ENCODE measurements at regions not wholly inside any gene's neighbourhood (a gene's known extent, or its start where the extent isn't known, plus 50 kb on each side); places are given as distances from the start of the nearest gene placed in this dataset.
A peak's percentile ranks its signal among the peaks of the same experiment; 100 is the strongest.
"Not testable (repeated sequence)": the region's sequence is repeated elsewhere in the genome, so short reads cannot be mapped to it uniquely, and the experiment has no call there.

GRCh38 chr15:24764375-24765171, 89.0 kb downstream of the NPAP1 start:
- no peak overlapping the region for H2AFZ ChIP-seq (ENCODE audit: low read length, unreplicated experiment)
- H3K36me3 ChIP-seq (ENCODE audit: insufficient read depth, low read length): no peaks in the 10 kb centered on the region
- H3K79me2 ChIP-seq (ENCODE audit: control insufficient read depth, insufficient read depth, low read length, unreplicated experiment): no peaks in the 10 kb centered on the region
- H3K4me3 ChIP-seq (ENCODE audit: low read depth, low read length): no peak overlapping the region
- no peaks in the 10 kb centered on the region for H3K27me3 ChIP-seq (ENCODE audit: insufficient read depth, low read length)
- H3K27ac ChIP-seq (ENCODE audit: low read depth, low read length): no peak overlapping the region
- H3K4me1 ChIP-seq (ENCODE audit: control insufficient read depth, insufficient read depth, low read length, unreplicated experiment): no peaks in the 10 kb centered on the region

- Histone ChIP-seq H2AFZ (ENCODE audit: low read length, unreplicated experiment) (no peak overlapping the region), H3K27me3 (ENCODE audit: insufficient read depth, low read length) (no peaks in the 10 kb centered on the region), H3K27ac (ENCODE audit: low read depth, low read length) (no peak overlapping the region), H3K36me3 (ENCODE audit: insufficient read depth, low read length) (no peaks in the 10 kb centered on the region), H3K4me1 (ENCODE audit: control insufficient read depth, insufficient read depth, low read length, unreplicated experiment) (no peaks in the 10 kb centered on the region), H3K4me3 (ENCODE audit: low read depth, low read length) (no peak overlapping the region), H3K79me2 (ENCODE audit: control insufficient read depth, insufficient read depth, low read length, unreplicated experiment) (no peaks in the 10 kb centered on the region)
Measured at GRCh38 chr15:24766511-24767133, 91.0 kb downstream of the NPAP1 start.

- Histone ChIP-seq H3K4me3 (ENCODE audit: low read depth, low read length) (peak overlapping the region; percentile 69; the same call in 1 of the 2 replicates), H3K4me1 (ENCODE audit: control insufficient read depth, insufficient read depth, low read length, unreplicated experiment) (no peaks in the 10 kb centered on the region), H3K79me2 (ENCODE audit: control insufficient read depth, insufficient read depth, low read length, unreplicated experiment) (no peaks in the 10 kb centered on the region), H3K27ac (ENCODE audit: low read depth, low read length) (no peak overlapping the region), H2AFZ (ENCODE audit: low read length, unreplicated experiment) (no peak overlapping the region), H3K36me3 (ENCODE audit: insufficient read depth, low read length) (no peaks in the 10 kb centered on the region), H3K27me3 (ENCODE audit: insufficient read depth, low read length) (no peaks in the 10 kb centered on the region)
Measured at GRCh38 chr15:24772266-24772665, 96.7 kb downstream of the NPAP1 start.

GRCh38 chr15:24772686-24773373, 97.3 kb downstream of the NPAP1 start:
- Histone ChIP-seq H3K27ac (ENCODE audit: low read depth, low read length) (no peak overlapping the region), H3K4me3 (ENCODE audit: low read depth, low read length) (peak overlapping the region; percentile 69), H3K79me2 (ENCODE audit: control insufficient read depth, insufficient read depth, low read length, unreplicated experiment) (no peaks in the 10 kb centered on the region), H3K36me3 (ENCODE audit: insufficient read depth, low read length) (no peaks in the 10 kb centered on the region), H2AFZ (ENCODE audit: low read length, unreplicated experiment) (peak overlapping the region; percentile 75), H3K4me1 (ENCODE audit: control insufficient read depth, insufficient read depth, low read length, unreplicated experiment) (no peaks in the 10 kb centered on the region), H3K27me3 (ENCODE audit: insufficient read depth, low read length) (no peaks in the 10 kb centered on the region)

DNA sequence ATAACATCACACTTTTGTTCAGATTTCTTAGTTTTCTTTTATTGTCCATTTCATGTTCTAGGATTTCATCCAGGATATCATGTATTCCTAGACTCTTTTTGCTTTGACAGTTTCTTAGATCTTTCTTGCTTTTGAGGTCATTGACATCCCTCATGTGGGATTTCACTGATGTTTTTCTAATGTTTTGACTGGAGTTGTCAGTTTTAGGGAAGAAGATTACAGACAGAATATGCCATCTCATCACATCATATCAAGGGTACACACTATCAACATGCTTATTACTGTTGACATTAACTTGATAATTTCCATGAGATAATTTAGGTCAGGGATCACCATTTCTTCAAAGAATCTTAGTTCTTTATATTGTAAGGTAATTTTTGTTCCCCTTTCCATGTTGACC, 101.7 kb downstream of the NPAP1 start:
- Histone ChIP-seq H3K36me3 (ENCODE audit: insufficient read depth, low read length) (no peaks in the 10 kb centered on the region), H3K27ac (ENCODE audit: low read depth, low read length) (no peak overlapping the region), H3K27me3 (ENCODE audit: insufficient read depth, low read length) (no peaks in the 10 kb centered on the region), H3K79me2 (ENCODE audit: control insufficient read depth, insufficient read depth, low read length, unreplicated experiment) (no peaks in the 10 kb centered on the region), H2AFZ (ENCODE audit: low read length, unreplicated experiment) (no peak overlapping the region), H3K4me3 (ENCODE audit: low read depth, low read length) (no peak overlapping the region), H3K4me1 (ENCODE audit: control insufficient read depth, insufficient read depth, low read length, unreplicated experiment) (no peaks in the 10 kb centered on the region)

GRCh38 chr15:24784506-24784905, 108.9 kb downstream of the NPAP1 start:
- no peaks in the 10 kb centered on the region for H3K4me1 ChIP-seq (ENCODE audit: control insufficient read depth, insufficient read depth, low read length, unreplicated experiment)
- no peak overlapping the region for H3K27ac ChIP-seq (ENCODE audit: low read depth, low read length)
- H3K27me3 ChIP-seq (ENCODE audit: insufficient read depth, low read length): no peaks in the 10 kb centered on the region
- H3K36me3 ChIP-seq (ENCODE audit: insufficient read depth, low read length): no peaks in the 10 kb centered on the region
- H3K79me2 ChIP-seq (ENCODE audit: control insufficient read depth, insufficient read depth, low read length, unreplicated experiment): no peaks in the 10 kb centered on the region
- no peak overlapping the region for H2AFZ ChIP-seq (ENCODE audit: low read length, unreplicated experiment)
- H3K4me3 ChIP-seq (ENCODE audit: low read depth, low read length): no peak overlapping the region

DNA sequence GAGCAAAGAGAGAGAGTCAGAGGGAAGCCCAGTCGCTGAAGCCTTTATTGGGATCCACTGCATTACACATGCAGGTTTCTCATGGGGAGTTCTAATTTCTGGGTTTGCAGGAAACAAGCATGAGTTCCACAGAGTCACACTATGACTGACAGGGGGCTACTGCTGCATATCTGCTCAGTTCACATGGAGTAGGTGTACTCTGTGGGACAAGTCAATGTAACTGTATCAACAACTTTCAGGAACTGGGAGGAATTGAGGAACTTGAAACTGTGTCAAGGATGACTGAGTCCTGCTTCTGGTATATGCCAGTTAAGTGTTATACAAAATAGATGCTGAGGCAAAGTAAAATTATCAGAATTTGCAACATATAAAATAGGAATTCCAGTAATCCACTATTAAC, 110.8 kb downstream of the NPAP1 start:
- H3K4me3 ChIP-seq (ENCODE audit: low read depth, low read length): no peak overlapping the region
- H3K4me1 ChIP-seq (ENCODE audit: control insufficient read depth, insufficient read depth, low read length, unreplicated experiment): no peaks in the 10 kb centered on the region
- H3K36me3 ChIP-seq (ENCODE audit: insufficient read depth, low read length): no peaks in the 10 kb centered on the region
- no peaks in the 10 kb centered on the region for H3K79me2 ChIP-seq (ENCODE audit: control insufficient read depth, insufficient read depth, low read length, unreplicated experiment)
- no peak overlapping the region for H2AFZ ChIP-seq (ENCODE audit: low read length, unreplicated experiment)
- no peak overlapping the region for H3K27ac ChIP-seq (ENCODE audit: low read depth, low read length)
- no peaks in the 10 kb centered on the region for H3K27me3 ChIP-seq (ENCODE audit: insufficient read depth, low read length)

GRCh38 chr15:24802624-24803023, 127.0 kb downstream of the NPAP1 start:
- H3K79me2 ChIP-seq (ENCODE audit: control insufficient read depth, insufficient read depth, low read length, unreplicated experiment); H3K36me3 ChIP-seq (ENCODE audit: insufficient read depth, low read length); H3K27me3 ChIP-seq (ENCODE audit: insufficient read depth, low read length); H3K4me1 ChIP-seq (ENCODE audit: control insufficient read depth, insufficient read depth, low read length, unreplicated experiment); H2AFZ ChIP-seq (ENCODE audit: low read length, unreplicated experiment); H3K4me3 ChIP-seq (ENCODE audit: low read depth, low read length); H3K27ac ChIP-seq (ENCODE audit: low read depth, low read length): not testable (repeated sequence)

DNA sequence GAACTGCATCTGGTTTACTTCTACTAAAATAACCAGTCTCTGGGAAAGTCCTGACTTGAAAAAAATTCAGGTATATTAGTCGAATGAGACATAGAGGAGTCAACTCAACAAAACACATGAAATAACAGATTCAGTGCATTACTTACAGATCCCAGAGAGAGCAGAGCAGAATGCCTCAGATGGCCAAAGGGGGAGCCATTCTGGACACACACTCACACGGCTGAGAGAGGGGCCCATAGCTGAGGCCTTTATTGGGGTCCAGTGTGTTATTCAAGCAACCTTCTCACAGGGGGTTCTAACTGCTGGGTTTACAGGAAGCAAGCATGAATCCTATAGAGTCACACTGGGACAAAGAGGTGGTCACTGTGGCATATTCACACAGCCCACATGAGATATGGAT, 135.1 kb upstream of the SNRPN start:
- Histone ChIP-seq H3K27ac (ENCODE audit: low read depth, low read length) (no peak overlapping the region), H3K4me1 (ENCODE audit: control insufficient read depth, insufficient read depth, low read length, unreplicated experiment) (no peaks in the 10 kb centered on the region), H3K4me3 (ENCODE audit: low read depth, low read length) (no peak overlapping the region), H3K36me3 (ENCODE audit: insufficient read depth, low read length) (no peaks in the 10 kb centered on the region), H3K79me2 (ENCODE audit: control insufficient read depth, insufficient read depth, low read length, unreplicated experiment) (no peaks in the 10 kb centered on the region), H2AFZ (ENCODE audit: low read length, unreplicated experiment) (no peak overlapping the region), H3K27me3 (ENCODE audit: insufficient read depth, low read length) (no peaks in the 10 kb centered on the region)

DNA sequence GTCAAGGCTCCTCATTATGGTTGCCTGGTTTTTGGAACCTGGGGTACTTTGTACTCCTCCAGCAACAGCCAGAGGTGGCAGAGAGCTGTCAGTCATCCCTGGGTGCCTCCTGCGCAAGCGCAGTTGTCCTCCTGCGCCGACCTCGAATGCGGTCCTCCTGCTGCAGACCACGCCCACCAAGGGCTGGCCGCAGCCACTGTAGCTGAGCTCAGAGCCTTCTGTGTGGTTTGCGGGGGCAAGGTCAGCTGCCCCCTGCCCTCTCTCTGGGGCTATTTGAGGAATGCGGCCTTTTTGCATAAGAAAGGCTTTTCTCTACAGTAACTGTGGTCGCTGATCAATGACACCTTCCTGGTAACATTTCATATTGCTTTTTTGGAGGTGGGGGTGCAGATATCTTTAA, 131.3 kb upstream of the SNRPN start:
- H3K27ac ChIP-seq (ENCODE audit: low read depth, low read length): no peak overlapping the region

DNA sequence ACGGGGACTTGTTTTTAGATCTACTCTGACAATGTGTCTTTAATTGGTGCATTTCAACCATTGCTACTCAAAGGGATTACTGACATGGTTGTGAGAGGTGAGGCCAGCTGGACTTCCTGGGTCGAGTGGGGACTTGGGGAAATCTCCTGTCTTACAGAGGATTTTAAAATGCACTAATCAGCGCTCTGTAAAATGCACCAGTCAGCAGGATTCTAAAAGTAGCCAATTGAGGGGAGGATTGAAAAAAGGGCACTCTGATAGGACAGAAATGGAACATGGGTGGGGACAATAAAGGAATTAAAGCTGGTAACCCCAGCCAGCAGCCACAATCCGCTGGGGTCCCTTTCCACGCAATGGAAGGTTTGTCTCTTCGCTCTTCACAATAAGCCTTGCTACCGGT, 122.5 kb upstream of the SNRPN start:
- H3K79me2 ChIP-seq (ENCODE audit: control insufficient read depth, insufficient read depth, low read length, unreplicated experiment): no peaks in the 10 kb centered on the region
- H3K27me3 ChIP-seq (ENCODE audit: insufficient read depth, low read length): no peaks in the 10 kb centered on the region
- no peak overlapping the region for H3K27ac ChIP-seq (ENCODE audit: low read depth, low read length)
- no peak overlapping the region for H3K4me3 ChIP-seq (ENCODE audit: low read depth, low read length)
- no peaks in the 10 kb centered on the region for H3K36me3 ChIP-seq (ENCODE audit: insufficient read depth, low read length)
- no peak overlapping the region for H2AFZ ChIP-seq (ENCODE audit: low read length, unreplicated experiment)
- no peaks in the 10 kb centered on the region for H3K4me1 ChIP-seq (ENCODE audit: control insufficient read depth, insufficient read depth, low read length, unreplicated experiment)

More for the DNA sequence above, 131.3 kb upstream of the SNRPN start:
- Histone ChIP-seq H3K36me3 (ENCODE audit: insufficient read depth, low read length) (no peaks in the 10 kb centered on the region), H3K4me3 (ENCODE audit: low read depth, low read length) (no peak overlapping the region), H3K27me3 (ENCODE audit: insufficient read depth, low read length) (no peaks in the 10 kb centered on the region), H3K4me1 (ENCODE audit: control insufficient read depth, insufficient read depth, low read length, unreplicated experiment) (no peaks in the 10 kb centered on the region), H3K79me2 (ENCODE audit: control insufficient read depth, insufficient read depth, low read length, unreplicated experiment) (no peaks in the 10 kb centered on the region), H2AFZ (ENCODE audit: low read length, unreplicated experiment) (no peak overlapping the region)

All from ACC112 (cell line).